Fibroblast of the conjunctiva (primary cell): ENCODE measurements at regions not wholly inside any gene's neighbourhood (a gene's known extent, or its start where the extent isn't known, plus 50 kb on each side); places are given as distances from the start of the nearest gene placed in this dataset.

Experiments used
- DNase-seq: peaks from one replicate; pipeline ENCODE4 v3.0.0-alpha.2; 2010; ENCODE audit warnings: low read depth

DNA sequence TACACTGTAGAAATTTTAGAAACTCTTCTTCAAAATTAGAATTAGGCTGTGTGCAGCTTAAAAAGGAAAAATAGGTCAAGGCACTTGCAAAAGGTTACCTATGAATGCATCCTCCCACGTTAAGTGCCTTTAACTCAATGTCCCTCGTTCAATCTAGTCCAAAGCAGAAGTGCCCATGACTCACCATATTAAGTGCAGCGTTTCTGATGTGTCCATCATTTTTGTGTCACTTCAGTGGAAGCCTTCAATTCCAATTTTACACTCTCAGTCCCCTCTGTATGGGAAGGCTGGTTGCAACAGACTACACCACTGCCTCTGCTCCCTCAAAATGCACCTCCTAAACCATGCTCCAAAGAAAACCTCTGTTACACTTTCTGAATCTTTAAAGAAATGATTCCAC lies 53.4 kb downstream of the FOXB1 start:
- no peak for DNase-seq

DNA sequence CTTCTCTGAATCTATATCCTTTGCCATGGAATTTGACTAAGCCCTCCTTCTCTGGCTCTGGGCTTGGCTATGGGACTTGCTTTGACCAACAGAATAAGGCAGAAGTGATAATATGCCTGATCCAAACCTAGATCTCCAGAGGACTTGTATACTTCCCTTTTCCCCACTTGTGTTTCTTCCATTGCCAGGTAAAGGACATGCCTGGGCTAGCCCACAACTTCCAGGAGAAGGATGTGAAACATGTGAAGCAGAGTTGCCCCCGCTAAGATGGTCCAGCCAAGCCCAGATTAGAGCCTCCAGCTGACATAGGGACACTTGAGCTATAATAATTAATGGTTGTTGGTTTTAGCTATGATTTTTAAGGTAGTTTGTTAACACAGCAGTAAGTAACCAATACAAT lies 55.1 kb downstream of the FOXB1 start:
- no peak for DNase-seq

- no peak for DNase-seq
Observed at GRCh38 chr15:60061758-60062157, 57.6 kb downstream of the FOXB1 start.

DNA sequence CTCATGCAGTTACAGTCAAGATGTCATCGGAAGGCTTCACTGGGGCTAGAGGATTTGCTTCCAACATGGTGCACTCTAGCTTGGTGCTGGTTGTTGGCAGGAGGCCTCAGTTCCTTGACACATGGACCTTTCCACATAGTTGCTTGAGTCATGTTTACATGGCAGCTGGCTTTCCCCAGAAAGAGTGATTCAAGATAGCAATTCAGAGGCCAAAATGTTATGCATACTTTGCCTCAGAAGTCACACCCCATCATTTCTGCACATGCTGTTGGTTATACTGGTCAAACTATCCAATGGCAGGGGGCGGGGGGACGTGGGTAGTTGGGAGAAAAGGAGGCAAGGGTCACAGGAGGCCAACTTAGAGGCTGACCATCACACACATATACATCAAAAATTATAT lies 58.7 kb downstream of the FOXB1 start:
- peak; percentile 35 for DNase-seq

DNA sequence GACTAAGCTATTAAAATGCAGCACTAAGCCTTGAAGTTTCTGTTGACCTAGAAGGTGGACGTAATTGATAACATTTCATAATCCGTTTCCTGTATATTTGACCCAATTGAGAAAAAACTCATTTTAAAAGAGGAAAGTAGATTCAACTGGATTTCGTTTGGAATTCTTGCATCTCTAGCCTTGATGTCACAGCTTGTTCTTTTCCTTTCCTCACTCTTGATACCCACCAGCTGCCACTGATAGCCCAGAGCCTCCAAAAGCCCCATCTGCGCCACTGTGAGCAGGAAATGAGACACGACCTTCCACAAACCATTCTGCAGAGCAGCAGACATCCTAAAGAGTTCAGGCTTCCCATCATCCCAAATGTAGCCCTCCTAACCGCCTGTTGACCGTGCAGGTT lies 61.8 kb downstream of the FOXB1 start:
- DNase-seq, result no peak

DNA sequence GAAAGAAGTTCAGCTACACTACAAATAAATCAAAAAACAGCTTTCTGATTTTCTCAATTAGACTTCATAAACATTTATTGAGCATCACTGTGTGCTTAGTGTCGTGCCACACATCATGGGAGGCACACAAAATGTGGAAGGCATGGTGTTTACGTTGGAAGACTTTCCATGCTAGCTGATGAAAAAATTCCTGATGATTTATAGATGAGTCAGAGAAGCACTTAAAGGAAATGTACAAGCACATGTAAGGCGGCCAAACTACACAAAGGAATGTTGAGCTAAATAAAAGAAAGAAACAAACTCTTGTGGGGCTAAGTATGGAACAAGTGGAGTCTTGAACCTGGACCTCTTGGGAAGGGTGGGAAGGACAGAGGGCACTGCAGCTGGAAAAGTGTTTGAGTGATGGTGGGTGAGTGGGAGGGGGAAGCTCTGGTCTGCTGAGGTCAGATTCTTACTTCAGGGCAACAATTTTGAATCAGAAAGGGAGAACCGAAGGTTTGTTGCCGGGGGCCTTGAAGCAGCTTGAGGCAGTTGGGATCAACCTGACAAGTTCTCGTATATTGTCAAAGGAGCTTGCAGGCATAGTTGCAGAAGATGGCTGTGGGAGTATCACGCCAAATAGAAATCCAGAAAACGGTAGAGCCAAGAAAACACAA lies 66.9 kb downstream of the FOXB1 start:
- DNase-seq, result peak; percentile 72

- no peak for DNase-seq
Observed at GRCh38 chr15:60072826-60073465, 68.8 kb downstream of the FOXB1 start.

DNA sequence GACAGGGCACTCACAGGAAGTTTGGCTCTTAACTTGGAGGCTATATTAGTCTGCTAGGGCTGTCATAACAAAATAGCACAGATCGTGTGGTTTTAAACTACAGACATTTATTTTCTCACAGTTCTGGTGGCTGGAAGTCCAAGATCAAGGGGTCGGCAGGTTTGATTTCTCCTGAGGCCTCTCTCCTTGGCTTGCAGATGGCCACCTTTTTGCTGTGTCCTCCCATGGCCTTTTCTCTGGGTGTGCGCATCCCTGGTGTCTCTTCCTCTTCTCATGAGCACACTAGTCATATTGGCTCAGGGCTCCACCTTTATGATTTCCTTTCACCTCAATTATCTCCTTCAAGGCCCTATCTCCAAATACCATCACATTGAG lies 69.3 kb downstream of the FOXB1 start:
- no peak for DNase-seq

- no peak for DNase-seq
Observed at GRCh38 chr15:60074181-60074885, 70.2 kb downstream of the FOXB1 start.

- no peak for DNase-seq
Observed at GRCh38 chr15:60076045-60076444, 71.9 kb downstream of the FOXB1 start.

DNA sequence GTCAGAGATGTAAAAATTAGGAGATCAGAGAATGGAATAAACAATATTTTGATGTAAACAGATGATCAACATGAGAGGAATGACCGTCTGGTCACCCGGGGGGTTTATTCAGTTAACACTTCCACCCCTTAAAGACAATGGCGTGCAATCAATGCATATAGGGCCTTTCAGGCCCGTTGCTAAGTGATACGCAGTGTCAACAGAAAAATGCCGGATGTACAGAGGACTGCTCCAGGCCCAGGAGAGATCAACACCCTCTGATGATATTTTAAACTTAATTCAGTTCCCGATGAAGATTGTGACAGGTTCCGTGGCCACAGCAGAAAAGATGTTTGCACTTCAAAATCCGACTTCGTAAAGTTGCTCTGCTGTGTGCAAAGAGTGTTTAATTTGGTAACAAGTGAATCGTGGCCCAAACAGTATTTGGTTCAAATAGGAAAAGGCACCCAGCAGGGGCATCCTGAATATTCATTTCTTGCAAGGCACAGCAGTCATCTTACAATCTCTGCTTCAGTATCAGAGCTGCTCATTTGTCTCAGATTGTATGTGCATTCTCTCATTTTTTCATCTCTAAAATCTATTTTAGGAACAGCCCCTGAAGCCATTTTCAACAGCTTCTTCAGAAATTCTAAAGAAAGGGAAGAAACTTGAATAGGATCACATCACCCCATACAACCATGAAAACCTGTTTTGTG lies 72.6 kb downstream of the FOXB1 start:
- no peak for DNase-seq

DNA sequence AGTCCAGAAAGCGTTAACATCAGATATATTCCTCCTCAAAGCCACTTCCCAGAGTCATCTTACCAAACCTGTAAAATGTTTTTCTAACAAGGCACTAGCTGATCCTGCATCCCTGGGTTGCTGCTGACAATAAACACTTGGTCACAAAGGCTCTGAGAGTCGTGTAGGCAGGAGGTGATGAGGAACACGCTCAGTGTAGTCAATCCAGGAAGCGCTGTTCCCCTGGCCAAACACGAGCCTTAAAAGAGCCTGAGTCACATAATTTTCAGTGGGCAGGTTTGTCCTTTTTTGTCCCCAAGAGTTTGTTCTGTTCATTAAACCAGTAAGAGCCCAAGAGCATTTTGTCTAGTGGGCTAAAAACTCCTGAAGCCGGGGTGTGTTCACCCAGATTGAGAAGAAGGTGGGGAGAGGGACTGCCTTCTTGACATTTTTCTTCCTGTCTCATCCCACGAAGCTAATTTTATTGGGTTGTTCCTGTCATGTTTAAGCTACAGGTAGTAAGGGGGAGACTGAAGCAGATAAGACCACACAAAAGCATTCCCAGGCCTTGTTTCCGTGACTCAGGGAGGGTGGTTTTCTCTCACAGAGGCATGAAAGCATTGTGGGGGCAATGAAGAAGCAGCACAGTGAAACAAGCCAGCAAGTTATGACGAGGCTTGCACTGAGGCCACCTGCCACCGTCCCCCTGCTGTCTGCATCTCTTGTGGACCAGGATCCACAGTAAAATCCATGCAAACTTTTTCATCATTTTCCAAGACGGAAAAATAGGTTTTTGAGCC lies 73.7 kb downstream of the FOXB1 start:
- DNase-seq, result no peak

- DNase-seq, result no peak
Observed at GRCh38 chr15:60079210-60079609, 75.1 kb downstream of the FOXB1 start.

DNA sequence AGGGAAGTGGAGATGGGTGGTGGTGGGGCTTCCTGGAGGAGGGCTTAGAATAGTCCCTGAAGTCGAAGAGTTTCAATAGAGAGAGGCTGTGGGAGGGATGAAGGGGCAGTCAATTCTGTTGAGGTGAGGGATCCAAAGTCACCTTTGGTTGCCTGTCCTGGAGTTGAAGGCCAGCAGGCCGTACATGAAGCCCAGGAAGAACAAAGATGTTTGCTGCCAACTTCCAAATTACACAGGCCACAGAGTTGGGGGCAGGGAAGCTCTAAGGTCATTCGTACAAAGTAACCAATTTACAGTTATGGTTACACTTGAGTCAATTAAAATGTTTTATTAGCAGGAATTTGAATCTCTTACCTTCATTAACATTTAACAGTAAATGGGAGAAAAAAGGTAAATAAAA lies 77.9 kb downstream of the FOXB1 start:
- no peak for DNase-seq

- no peak for DNase-seq
Observed at GRCh38 chr15:60083318-60083717, 79.2 kb downstream of the FOXB1 start.

GRCh38 chr15:60086681-60087429 lies 82.7 kb downstream of the FOXB1 start:
- no peak for DNase-seq

DNA sequence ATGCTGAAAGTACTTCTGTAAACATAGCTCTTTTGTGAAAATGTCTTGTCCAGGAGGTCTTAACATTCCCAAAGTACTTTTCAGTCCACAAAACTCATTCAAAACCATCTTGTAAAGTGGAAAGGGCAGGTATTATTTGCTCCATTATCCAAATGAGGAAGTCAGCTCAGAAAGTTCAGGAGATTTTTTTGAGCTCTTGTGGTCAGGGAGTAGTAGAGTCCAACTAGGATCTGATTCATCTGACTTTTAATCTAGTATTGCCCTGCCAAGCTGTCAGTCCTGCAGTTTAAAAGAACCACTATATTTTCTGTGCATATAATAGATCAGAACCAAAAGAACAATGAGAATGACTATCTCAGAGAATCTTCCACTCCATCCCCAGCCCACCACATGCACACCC lies 83.5 kb downstream of the FOXB1 start:
- DNase-seq, result no peak

- no peak for DNase-seq
Observed at GRCh38 chr15:60090747-60091146, 86.6 kb downstream of the FOXB1 start.

- DNase-seq, result peak; percentile 69
Observed at GRCh38 chr15:60091157-60091556, 87.0 kb downstream of the FOXB1 start.

DNA sequence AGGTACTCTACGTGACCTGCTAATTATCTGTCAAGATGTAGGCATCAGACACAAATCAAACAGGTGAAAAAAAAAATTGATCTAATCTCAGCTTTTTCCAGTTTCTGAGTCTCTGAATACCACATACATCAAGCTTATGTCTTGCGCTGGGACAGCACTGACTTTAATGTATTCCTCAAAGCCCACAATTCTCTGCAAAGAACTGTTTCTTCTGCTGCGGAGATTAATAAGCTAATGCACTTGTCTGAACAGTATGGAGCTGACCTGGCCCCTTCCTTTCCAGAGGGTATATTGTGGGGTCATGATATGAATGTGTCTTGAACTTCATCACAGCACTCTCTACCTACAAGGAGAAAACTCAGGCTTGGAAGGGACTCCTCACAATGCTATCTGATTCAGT lies 87.8 kb downstream of the FOXB1 start:
- DNase-seq, result no peak

- DNase-seq, result no peak
Observed at GRCh38 chr15:60093273-60094067, 89.4 kb downstream of the FOXB1 start.
